K562 (cell line): ENCODE measurements at regions not wholly inside any gene's neighbourhood (a gene's known extent, or its start where the extent isn't known, plus 50 kb on each side); places are given as distances from the start of the nearest gene placed in this dataset.

Experiments used
- ATAC-seq: fragments of 200-7000 bp; cut with Tn5 transposase; 3 replicates; pipeline ENCODE4 v1.9.1; 2020; ENCODE audit warnings: moderate library complexity
- BruUV-seq: library from RNA; stranded (reverse); fragments of 400-500 nt; replicated peaks from 2 replicates; lab custom pipeline; 2021; lab: Mats Ljungman, UMichigan
- CTCF ChIA-PET: fragments of 300-600 bp; formaldehyde crosslinking; extraction: SDS; loops from one replicate; lab custom pipeline; 2021; ENCODE audit warnings: low intra/inter-chr PET ratio; lab: Yijun Ruan, JAX
- POLR2A ChIA-PET: fragments of 300-600, 350-650 bp; sonication (Branson Sonifier 250); formaldehyde crosslinking; extraction: SDS; loops from one replicate; lab custom pipeline; 2021; ENCODE audit warnings: antibody characterized with exemption, inconsistent platforms; lab: Yijun Ruan, JAX
- DNase-seq, 4 experiments: peaks; one replicate each; pipeline versions ENCODE4 v3.0.0 to v3.0.0-alpha.2; 2011 to 2018; ENCODE audit warnings: low spot score in 3 of 4, mixed read lengths in 3 of 4; ENCODE audit errors: extremely low read depth in 1 of 4
- FAIRE-seq: peaks from 2 replicates; lab custom pipeline; 2011; peaks lifted over from hg19 to GRCh38; lab: Jason Lieb, UNC
- H2AFZ ChIP-seq: 2 replicates; pipeline ENCODE4 v1.6.0; 2011; ENCODE audit warnings: low read depth, low read length, control low read depth, inconsistent platforms
- H3K27ac ChIP-seq: fragments of 200-600 bp; 3 replicates; pipeline ENCODE4 v1.8.0; 2011; ENCODE audit warnings: low read depth, mild to moderate bottlenecking, control low read depth, inconsistent platforms, low read length, moderate library complexity, mixed read lengths; ENCODE audit errors: extremely low read depth
- H3K27me3 ChIP-seq, 2 experiments: fragments of 300-600 bp in 1 of 2; 2 replicates in 1 of 2; 3 replicates in 1 of 2; pipeline versions ENCODE4 v1.6.0 to v1.8.0; 2011; ENCODE audit warnings: inconsistent platforms in 2 of 2, low read length in 2 of 2, mild to moderate bottlenecking in 1 of 2, mixed read lengths in 1 of 2, moderate library complexity in 1 of 2; ENCODE audit not compliant: control insufficient read depth in 2 of 2, insufficient read depth in 2 of 2
- H3K36me3 ChIP-seq: fragments of 300-600 bp; 3 replicates; pipeline ENCODE4 v1.8.0; 2011; ENCODE audit warnings: mild to moderate bottlenecking, low read length, inconsistent platforms; ENCODE audit not compliant: control insufficient read depth, insufficient read depth
- H3K4me1 ChIP-seq, 2 experiments: fragments of 200-600 bp in 1 of 2; replicated peaks in 1 of 2; 2 replicates in 1 of 2; 3 replicates in 1 of 2; pipeline versions ENCODE4 v1.5.1 to v1.8.0; 2011; ENCODE audit warnings: inconsistent platforms in 2 of 2, low read length in 2 of 2, mild to moderate bottlenecking in 1 of 2, mixed read lengths in 1 of 2, moderate library complexity in 1 of 2; ENCODE audit not compliant: control insufficient read depth in 2 of 2, insufficient read depth in 2 of 2
- H3K4me2 ChIP-seq: 2 replicates; pipeline ENCODE4 v1.6.1; 2011; ENCODE audit warnings: low read length, control low read depth, inconsistent platforms, mixed read lengths; ENCODE audit not compliant: insufficient read depth
- H3K4me3 ChIP-seq: fragments of 200-600 bp; sonication (generic), shearing (Covaris generic); 2 replicates; pipeline ENCODE4 v1.5.1; 2016; ENCODE audit warnings: control low read depth, inconsistent platforms
- H3K79me2 ChIP-seq: fragments of 200-600 bp; 3 replicates; pipeline ENCODE4 v1.8.0; 2011; ENCODE audit warnings: low read length, inconsistent platforms; ENCODE audit not compliant: control insufficient read depth, insufficient read depth
- H3K9ac ChIP-seq, 2 experiments: 2 replicates each; pipeline versions ENCODE4 v1.6.0 to v1.6.1; 2011; ENCODE audit warnings: low read depth in 2 of 2, low read length in 2 of 2, control low read depth in 1 of 2, inconsistent platforms in 1 of 2, mild to moderate bottlenecking in 1 of 2, mixed read lengths in 1 of 2; ENCODE audit not compliant: insufficient read depth in 1 of 2
- H3K9me1 ChIP-seq: one replicate; pipeline ENCODE4 v1.6.0; 2011; ENCODE audit warnings: inconsistent platforms, mild to moderate bottlenecking, low read length, moderate library complexity; ENCODE audit not compliant: control insufficient read depth, insufficient read depth
- H3K9me3 ChIP-seq: replicated peaks from 2 replicates; pipeline ENCODE4 v1.5.1; 2011; ENCODE audit warnings: low read depth, low read length, inconsistent platforms; ENCODE audit not compliant: control insufficient read depth, insufficient read depth
- H4K20me1 ChIP-seq: replicated peaks from 2 replicates; pipeline ENCODE4 v1.6.1; 2011; ENCODE audit warnings: low read length, inconsistent platforms, mixed read lengths; ENCODE audit not compliant: control insufficient read depth, insufficient read depth
- CC2D1A ChIP-seq: fragments of 450-650 bp; IDR thresholded peaks from 2 replicates; pipeline ENCODE4 v1.6.1; 2017; ENCODE audit warnings: mild to moderate bottlenecking
- CHD4 ChIP-seq: fragments of 200-600 bp; sonication (generic); IDR thresholded peaks from 3 replicates; pipeline ENCODE4 v1.6.1; 2012; ENCODE audit warnings: low read depth, mild to moderate bottlenecking, mixed read lengths, low read length, inconsistent platforms; ENCODE audit not compliant: insufficient read depth, insufficient replicate concordance, poor library complexity, severe bottlenecking
- MCM5 ChIP-seq: fragments of 450-650 bp; IDR thresholded peaks from 2 replicates; pipeline ENCODE4 v1.6.1; 2016; ENCODE audit warnings: low read depth
- PML ChIP-seq: IDR thresholded peaks from 2 replicates; pipeline ENCODE4 v1.6.1; 2012; ENCODE audit warnings: low read length, inconsistent platforms
- SRSF1 ChIP-seq: fragments of 200-400 bp; formaldehyde crosslinking; IDR thresholded peaks from 2 replicates; pipeline ENCODE4 v1.6.1; 2017; ENCODE audit warnings: mild to moderate bottlenecking, low read depth, low read length, moderate library complexity
- TEAD2 ChIP-seq: fragments of 450-650 bp; IDR thresholded peaks from 2 replicates; pipeline ENCODE4 v1.6.1; 2016; ENCODE audit warnings: missing genetic modification characterization, control low read depth, missing compliant biosample characterization
- ZNF146 ChIP-seq: IDR thresholded peaks from one replicate; pipeline ENCODE4 v1.6.1; 2018; ENCODE audit warnings: missing compliant biosample characterization; ENCODE audit not compliant: unreplicated experiment
- ZNF274 ChIP-seq: IDR thresholded peaks from 2 replicates; pipeline ENCODE4 v1.6.1; 2011; ENCODE audit warnings: low read depth, mild to moderate bottlenecking, low read length, moderate library complexity, borderline replicate concordance
- WGBS: fragments of 100-300 bp; shearing (Covaris generic); methylation state at CpG from one replicate; pipeline ENCODE4 v1.1.6; 2016; ENCODE audit warnings: low coverage, mixed read lengths; ENCODE audit not compliant: insufficient coverage; ENCODE audit errors: missing lambda C conversion rate; 5-methylcytosine and 5-hydroxymethylcytosine counted together
- in situ Hi-C: fragments of 300-500 bp; cut with MboI; formaldehyde crosslinking; loops from 4 replicates; pipeline ENCODE4 v1.15.0; 2018; ENCODE audit warnings: inconsistent platforms, mixed read lengths
- intact Hi-C: fragments of 100-400 bp; cut with micrococcal nuclease; formaldehyde crosslinking; loops from 2 replicates; pipeline ENCODE4 v1.14.2; 2022

DNA sequence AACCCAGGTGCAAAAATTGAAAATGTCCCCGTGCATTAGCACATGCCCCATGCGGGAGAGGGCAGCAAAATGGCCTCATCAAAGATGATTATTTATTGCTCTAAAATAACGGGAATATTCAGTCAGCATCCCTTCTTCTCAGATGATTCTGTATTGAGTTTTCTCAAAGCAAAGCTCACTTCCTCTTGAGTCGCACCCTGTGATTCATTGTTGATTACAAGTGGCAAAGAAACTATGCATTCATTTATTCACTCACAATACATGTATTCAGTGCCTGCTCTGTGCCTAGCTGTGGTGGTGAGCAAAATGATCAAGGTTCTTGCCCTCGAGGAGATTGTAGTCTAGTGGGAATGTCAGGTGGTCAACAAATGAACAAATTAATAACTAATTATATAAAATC is 226.0 kb upstream of the KAZN start:
- no peaks in the 10 kb centered on the region; the same call in 2 of the 3 replicates for H3K36me3 ChIP-seq
- no peak overlapping the region for H3K4me2 ChIP-seq
- CTCF ChIA-PET, result no interaction called here
- no peaks in the 10 kb centered on the region for H3K9me1 ChIP-seq
- no peaks in the 10 kb centered on the region; the same call in 1 of the 2 replicates for H3K9me3 ChIP-seq
- BruUV-seq, result no TSS peak
- ATAC-seq (no peak), DNase-seq (no peak), FAIRE-seq (no peak)
- TF ChIP-seq CHD4 (no peak), MCM5 (no peak), ZNF274 (no peak), CC2D1A (no peak), TEAD2 (no peak), PML (no peak), SRSF1 (no peak), ZNF146 (CRISPR knock-in tag) (no peak)
- in situ Hi-C loops (no loop called here), intact Hi-C loops (no loop called here)
- POLR2A ChIA-PET, result interaction anchor here (0.6 kb wide), 1 partner anchor 52 kb away, joined by 3 read pairs; no protein-coding TSS in a partner anchor
- no peaks in the 10 kb centered on the region for H3K79me2 ChIP-seq
- no peak overlapping the region for H3K9ac ChIP-seq
- 29% methylated on average over 5 of the region's 5 CpGs for WGBS
- no peak overlapping the region for H2AFZ ChIP-seq
- H3K4me1 ChIP-seq, result no peaks in the 10 kb centered on the region
- H4K20me1 ChIP-seq, result no peaks in the 10 kb centered on the region
- H3K4me3 ChIP-seq, result no peak overlapping the region
- H3K27ac ChIP-seq, result no peak overlapping the region
- H3K27me3 ChIP-seq, result peaks cover 0 to 13% of the 10 kb centered on the region in 2 experiments; a peak in 1 of 5 replicates
